Upper lobe of left lung (tissue), 4 donors: ENCODE measurements at regions not wholly inside any gene's neighbourhood (a gene's known extent, or its start where the extent isn't known, plus 50 kb on each side); places are given as distances from the start of the nearest gene placed in this dataset.

Experiments
- EP300 ChIP-seq, 4 donors: sonication (generic); formaldehyde crosslinking; IDR thresholded peaks; one replicate each; pipeline ENCODE4 v1.5.1; 2017; ENCODE audit warnings: antibody characterized with exemption in 4 of 4, control low read depth in 2 of 4
- POLR2A ChIP-seq, 4 donors: fragments of 450-650 bp; IDR thresholded peaks; one replicate each; pipeline ENCODE4 v1.5.1; 2016 to 2017; ENCODE audit warnings: antibody characterized with exemption in 4 of 4, mild to moderate bottlenecking in 2 of 4
- POLR2AphosphoS5 ChIP-seq, 2 donors: sonication (generic); formaldehyde crosslinking; IDR thresholded peaks; one replicate each; pipeline ENCODE4 v1.5.1; 2017; ENCODE audit warnings: antibody characterized with exemption in 2 of 2
- TF ChIP-seq, protein P1 (sequence below), 6 experiments: fragments of 450-650 bp in 4 of 6; fragments of 200-600 bp in 2 of 6; sonication (generic) in 2 of 6; IDR thresholded peaks; one replicate each; pipeline ENCODE4 v1.5.1; 2016 to 2019; ENCODE audit warnings: antibody characterized with exemption in 6 of 6

DNA sequence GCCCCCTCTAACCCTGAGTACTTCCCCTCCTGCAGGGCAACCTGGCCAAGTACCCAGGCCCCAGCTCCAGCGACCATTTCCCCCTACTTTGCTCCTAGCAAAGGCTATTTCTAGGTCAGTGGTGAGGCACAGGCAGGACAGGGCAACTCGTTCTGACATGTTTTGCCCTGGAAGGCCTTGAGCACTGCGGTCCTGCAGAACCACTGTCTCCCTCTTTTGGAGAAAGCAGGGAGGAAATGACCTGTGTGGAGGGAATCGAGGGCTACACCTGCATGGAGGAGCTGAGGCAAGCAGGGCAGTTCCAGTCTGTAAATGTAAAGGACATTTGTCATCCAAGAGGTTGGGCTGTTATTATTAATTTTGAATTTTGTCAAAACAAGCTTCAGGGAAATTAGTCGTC is 99.1 kb downstream of the PPIAL4G start:
- TF ChIP-seq POLR2A (IDR thresholded peaks at IDR 0.05) (no peak), POLR2AphosphoS5 (IDR thresholded peaks at IDR 0.05) (no peak), EP300 (IDR thresholded peaks at IDR 0.05) (no peak)
- TF ChIP-seq, protein P1, sequence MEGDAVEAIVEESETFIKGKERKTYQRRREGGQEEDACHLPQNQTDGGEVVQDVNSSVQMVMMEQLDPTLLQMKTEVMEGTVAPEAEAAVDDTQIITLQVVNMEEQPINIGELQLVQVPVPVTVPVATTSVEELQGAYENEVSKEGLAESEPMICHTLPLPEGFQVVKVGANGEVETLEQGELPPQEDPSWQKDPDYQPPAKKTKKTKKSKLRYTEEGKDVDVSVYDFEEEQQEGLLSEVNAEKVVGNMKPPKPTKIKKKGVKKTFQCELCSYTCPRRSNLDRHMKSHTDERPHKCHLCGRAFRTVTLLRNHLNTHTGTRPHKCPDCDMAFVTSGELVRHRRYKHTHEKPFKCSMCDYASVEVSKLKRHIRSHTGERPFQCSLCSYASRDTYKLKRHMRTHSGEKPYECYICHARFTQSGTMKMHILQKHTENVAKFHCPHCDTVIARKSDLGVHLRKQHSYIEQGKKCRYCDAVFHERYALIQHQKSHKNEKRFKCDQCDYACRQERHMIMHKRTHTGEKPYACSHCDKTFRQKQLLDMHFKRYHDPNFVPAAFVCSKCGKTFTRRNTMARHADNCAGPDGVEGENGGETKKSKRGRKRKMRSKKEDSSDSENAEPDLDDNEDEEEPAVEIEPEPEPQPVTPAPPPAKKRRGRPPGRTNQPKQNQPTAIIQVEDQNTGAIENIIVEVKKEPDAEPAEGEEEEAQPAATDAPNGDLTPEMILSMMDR (IDR thresholded peaks at IDR 0.05), result no peak
